ENCODE measurements at regions not wholly inside any gene's neighbourhood (a gene's known extent, or its start where the extent isn't known, plus 50 kb on each side); places are given as distances from the start of the nearest gene placed in this dataset.
"Not testable (repeated sequence)": the region's sequence is repeated elsewhere in the genome, so short reads cannot be mapped to it uniquely, and the experiment has no call there.

GRCh38 chr10:114708084-114708483 is 50.0 kb upstream of the ABLIM1 start:
- Mint-ChIP-seq H3K4me3 (no peak overlapping the region), H3K4me1 (ENCODE audit: low read depth) (no peaks in the 10 kb centered on the region), H3K27ac (no peak overlapping the region)

GRCh38 chr10:114708717-114709335 is 50.8 kb upstream of the ABLIM1 start:
- H3K9me3 Mint-ChIP-seq = no peaks in the 10 kb centered on the region
- no peaks in the 10 kb centered on the region for H3K36me3 Mint-ChIP-seq (ENCODE audit: low read depth)
- DNase-seq (ENCODE audit: low spot score) = no peak
- no peak overlapping the region for H3K4me3 Mint-ChIP-seq
- H3K27ac Mint-ChIP-seq = no peak overlapping the region
- H3K4me1 Mint-ChIP-seq (ENCODE audit: low read depth) = no peaks in the 10 kb centered on the region
- H3K27me3 Mint-ChIP-seq (ENCODE audit: low read depth) = peaks cover 29% of the 10 kb centered on the region

More at GRCh38 chr10:114708084-114708483, 50.0 kb upstream of the ABLIM1 start:
- DNase-seq (ENCODE audit: low spot score) = no peak
- peaks cover 25% of the 10 kb centered on the region for H3K27me3 Mint-ChIP-seq (ENCODE audit: low read depth)
- H3K9me3 Mint-ChIP-seq = no peaks in the 10 kb centered on the region
- no peaks in the 10 kb centered on the region for H3K36me3 Mint-ChIP-seq (ENCODE audit: low read depth)

DNA sequence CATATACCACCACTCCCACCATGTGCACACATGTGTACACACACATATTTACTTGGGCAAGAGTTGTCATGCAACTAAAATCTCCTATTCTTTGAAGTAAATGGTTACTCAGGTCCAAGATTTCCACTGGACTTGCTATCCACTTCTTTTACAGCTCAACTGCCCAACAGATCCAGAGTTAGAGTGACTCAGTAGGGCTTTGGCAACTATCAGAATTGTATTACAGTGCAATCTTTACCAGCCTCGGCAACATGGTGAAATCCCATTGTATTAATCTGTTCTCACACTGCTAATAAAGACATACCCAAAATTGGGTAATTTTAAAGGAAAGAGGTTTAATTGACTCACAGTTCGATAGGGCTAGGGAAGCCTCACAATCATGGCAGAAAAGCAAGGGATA is 51.9 kb upstream of the ABLIM1 start:
- Mint-ChIP-seq H3K4me3 (no peak overlapping the region), H3K36me3 (ENCODE audit: low read depth) (no peaks in the 10 kb centered on the region), H3K27me3 (ENCODE audit: low read depth) (peaks cover 32% of the 10 kb centered on the region), H3K4me1 (ENCODE audit: low read depth) (no peaks in the 10 kb centered on the region), H3K9me3 (no peaks in the 10 kb centered on the region), H3K27ac (no peak overlapping the region)
- DNase-seq (ENCODE audit: low spot score) = no peak

- H3K4me3 Mint-ChIP-seq = no peak overlapping the region
- no peaks in the 10 kb centered on the region for H3K4me1 Mint-ChIP-seq (ENCODE audit: low read depth)
- H3K27ac Mint-ChIP-seq = no peak overlapping the region
- H3K36me3 Mint-ChIP-seq (ENCODE audit: low read depth) = no peaks in the 10 kb centered on the region
- H3K27me3 Mint-ChIP-seq (ENCODE audit: low read depth) = peaks cover 42% of the 10 kb centered on the region
- no peaks in the 10 kb centered on the region for H3K9me3 Mint-ChIP-seq
- DNase-seq (ENCODE audit: low spot score) = no peak
Observed at GRCh38 chr10:114711176-114711868, 53.2 kb upstream of the ABLIM1 start.

DNA sequence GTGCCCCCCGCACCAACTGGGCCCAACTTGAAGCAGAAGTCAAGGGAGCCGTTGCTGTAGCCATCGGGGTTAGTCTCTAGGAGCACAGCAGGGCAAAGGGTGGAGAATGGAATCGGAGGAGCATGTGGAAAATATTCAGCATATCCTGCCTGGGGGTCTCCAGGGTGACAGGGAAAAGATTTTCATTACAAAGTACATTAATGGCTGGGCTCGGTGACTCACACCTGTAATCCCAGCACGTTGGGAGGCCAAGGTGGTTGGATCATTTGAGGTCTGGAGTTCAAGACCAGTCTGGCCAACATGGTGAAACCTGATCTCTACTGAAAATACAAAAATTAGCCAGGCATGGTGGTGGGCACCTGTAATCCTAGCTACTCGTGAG is 53.8 kb upstream of the ABLIM1 start:
- DNase-seq (ENCODE audit: low spot score) = no peak
- H3K9me3 Mint-ChIP-seq = no peaks in the 10 kb centered on the region
- H3K4me3 Mint-ChIP-seq = no peak overlapping the region
- H3K4me1 Mint-ChIP-seq (ENCODE audit: low read depth) = no peaks in the 10 kb centered on the region
- H3K36me3 Mint-ChIP-seq (ENCODE audit: low read depth) = no peaks in the 10 kb centered on the region
- peaks cover 42% of the 10 kb centered on the region for H3K27me3 Mint-ChIP-seq (ENCODE audit: low read depth)
- H3K27ac Mint-ChIP-seq = no peak overlapping the region

DNA sequence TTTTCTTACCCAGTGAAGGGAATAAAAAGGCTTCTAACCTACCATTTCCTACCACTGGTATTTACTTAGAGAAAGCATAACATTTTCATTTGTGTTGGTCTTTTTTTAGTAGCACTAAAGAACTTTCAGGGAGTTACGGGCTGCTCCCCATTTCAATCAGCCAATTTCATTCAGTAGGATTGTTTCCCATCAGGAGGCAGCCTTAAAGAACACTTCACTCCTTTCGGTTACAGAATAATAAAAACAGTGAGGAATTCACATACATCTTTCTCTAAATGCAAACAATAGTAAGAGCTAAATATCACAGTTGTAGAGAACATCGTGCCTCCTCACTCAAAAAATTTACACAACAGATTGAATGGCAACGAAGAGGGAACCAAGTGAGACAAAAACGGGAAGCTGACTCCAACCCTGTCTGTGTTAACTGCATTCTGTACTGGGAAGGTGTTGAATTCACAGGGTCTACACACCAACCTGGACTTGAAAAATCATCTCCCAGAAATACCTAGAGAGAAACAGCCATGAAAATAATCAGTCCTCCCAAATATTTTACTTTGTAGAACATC is 55.5 kb upstream of the ABLIM1 start:
- H3K4me1 Mint-ChIP-seq (ENCODE audit: low read depth) = no peaks in the 10 kb centered on the region
- DNase-seq (ENCODE audit: low spot score) = no peak
- H3K27me3 Mint-ChIP-seq (ENCODE audit: low read depth) = peaks cover 46% of the 10 kb centered on the region
- no peaks in the 10 kb centered on the region for H3K36me3 Mint-ChIP-seq (ENCODE audit: low read depth)
- no peaks in the 10 kb centered on the region for H3K9me3 Mint-ChIP-seq
- no peak overlapping the region for H3K4me3 Mint-ChIP-seq
- no peak overlapping the region for H3K27ac Mint-ChIP-seq

DNA sequence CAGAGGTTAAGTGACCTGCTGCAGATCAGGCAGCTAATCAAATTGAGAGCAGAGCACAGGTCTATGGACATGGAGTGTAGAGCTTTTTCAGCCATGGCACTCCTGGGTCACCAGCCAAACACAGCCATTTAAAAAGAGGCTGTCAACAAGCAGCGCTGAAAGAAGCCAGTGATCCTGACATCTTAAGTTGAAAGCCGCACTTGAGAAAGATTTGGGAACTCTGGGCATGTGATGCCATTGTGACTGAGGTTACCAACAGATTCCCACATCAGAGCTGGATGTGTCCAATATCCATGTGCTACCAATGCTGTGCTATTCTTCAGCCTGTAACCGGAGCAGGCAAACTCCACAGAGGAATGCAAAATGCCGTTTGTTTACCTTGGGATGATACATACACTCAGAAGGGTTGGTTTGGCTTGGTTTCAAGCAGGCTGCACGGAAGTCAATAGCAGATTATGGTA is 56.2 kb upstream of the ABLIM1 start:
- Mint-ChIP-seq H3K27me3 (ENCODE audit: low read depth) (peaks cover 46% of the 10 kb centered on the region), H3K4me1 (ENCODE audit: low read depth) (no peaks in the 10 kb centered on the region), H3K9me3 (no peaks in the 10 kb centered on the region), H3K4me3 (no peak overlapping the region), H3K27ac (no peak overlapping the region), H3K36me3 (ENCODE audit: low read depth) (no peaks in the 10 kb centered on the region)
- no peak for DNase-seq (ENCODE audit: low spot score)

GRCh38 chr10:114715171-114715670 is 57.1 kb upstream of the ABLIM1 start:
- peaks cover 43% of the 10 kb centered on the region for H3K27me3 Mint-ChIP-seq (ENCODE audit: low read depth)

DNA sequence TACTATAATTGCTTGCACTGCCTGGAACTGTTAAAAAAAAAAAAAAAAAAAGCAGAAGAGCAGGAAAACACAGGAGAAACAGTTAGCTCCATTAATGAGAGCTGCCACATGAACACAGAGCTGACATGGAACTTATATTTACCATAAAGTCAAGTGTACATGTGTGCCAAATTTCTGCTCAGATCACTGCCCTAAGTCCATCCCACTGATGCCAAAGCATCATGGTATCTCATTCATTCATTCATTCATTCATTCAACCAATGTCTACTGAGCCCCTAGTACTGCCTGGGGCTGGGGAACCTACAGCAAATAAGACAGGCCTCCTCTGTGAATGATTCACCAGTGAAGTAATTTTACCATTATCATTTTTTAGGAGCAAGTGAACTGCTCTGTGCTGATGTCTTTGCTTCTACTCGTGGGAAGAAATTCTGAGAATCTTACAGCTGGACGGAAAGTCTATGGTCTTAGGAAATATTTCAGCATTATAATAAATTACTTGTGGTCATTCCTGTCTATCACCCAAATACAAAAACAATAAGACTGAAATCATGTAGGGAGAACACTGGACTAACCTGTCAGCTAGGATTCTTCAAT is 58.8 kb upstream of the ABLIM1 start:
- peaks cover 48% of the 10 kb centered on the region for H3K27me3 Mint-ChIP-seq (ENCODE audit: low read depth)
- H3K4me3 Mint-ChIP-seq = no peak overlapping the region
- H3K36me3 Mint-ChIP-seq (ENCODE audit: low read depth) = no peaks in the 10 kb centered on the region
- no peaks in the 10 kb centered on the region for H3K4me1 Mint-ChIP-seq (ENCODE audit: low read depth)
- H3K9me3 Mint-ChIP-seq = no peaks in the 10 kb centered on the region
- no peak overlapping the region for H3K27ac Mint-ChIP-seq
- DNase-seq (ENCODE audit: low spot score) = no peak

More at GRCh38 chr10:114715171-114715670, 57.1 kb upstream of the ABLIM1 start:
- H3K9me3 Mint-ChIP-seq = no peaks in the 10 kb centered on the region
- H3K4me1 Mint-ChIP-seq (ENCODE audit: low read depth) = no peaks in the 10 kb centered on the region
- no peaks in the 10 kb centered on the region for H3K36me3 Mint-ChIP-seq (ENCODE audit: low read depth)
- DNase-seq (ENCODE audit: low spot score) = no peak
- H3K4me3 Mint-ChIP-seq = no peak overlapping the region
- H3K27ac Mint-ChIP-seq = no peak overlapping the region

DNA sequence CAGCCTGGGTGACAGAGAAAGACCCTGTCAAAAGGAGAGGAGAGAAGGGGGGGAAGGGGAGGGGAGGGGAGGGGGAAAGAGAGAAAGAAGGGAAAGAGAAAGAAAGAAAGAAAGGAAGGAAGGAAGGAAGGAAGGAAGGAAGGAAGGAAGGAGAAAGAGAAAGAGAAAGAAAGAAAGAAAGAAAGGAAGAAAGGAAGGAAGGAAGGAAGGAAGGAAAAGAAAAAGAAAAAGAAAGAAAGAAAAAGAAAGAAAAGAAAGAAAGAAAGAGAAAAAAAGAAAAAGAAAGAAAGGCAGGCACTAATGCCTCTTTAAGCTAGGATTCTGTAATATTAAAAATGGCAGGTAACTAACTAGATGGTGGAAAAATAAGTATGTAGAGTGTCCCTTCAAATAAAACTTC is 59.8 kb upstream of the ABLIM1 start:
- not testable (repeated sequence) for H3K4me3 Mint-ChIP-seq; DNase-seq (ENCODE audit: low spot score); H3K36me3 Mint-ChIP-seq (ENCODE audit: low read depth); H3K27ac Mint-ChIP-seq; H3K4me1 Mint-ChIP-seq (ENCODE audit: low read depth); H3K9me3 Mint-ChIP-seq
- peaks cover 44% of the 10 kb centered on the region for H3K27me3 Mint-ChIP-seq (ENCODE audit: low read depth)

DNA sequence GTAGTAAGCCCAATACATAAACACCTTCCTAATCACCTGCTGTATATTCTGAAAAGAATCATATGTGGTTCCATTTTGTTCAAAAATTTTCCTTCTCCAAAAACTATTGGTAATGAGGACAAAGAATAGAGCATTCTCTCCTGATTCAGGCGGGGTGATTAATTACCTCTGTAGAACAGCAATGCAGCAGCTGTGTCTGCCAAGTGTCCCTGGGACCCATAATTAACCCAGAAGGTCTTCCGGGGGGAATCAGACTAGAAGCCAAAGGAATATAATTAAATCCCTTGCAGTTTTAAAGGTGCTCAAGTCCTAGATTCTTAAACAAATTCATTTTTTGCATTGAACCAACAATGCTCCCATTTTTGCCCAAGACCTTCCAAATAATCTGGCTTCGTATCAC is 60.3 kb upstream of the ABLIM1 start:
- no peak overlapping the region for H3K4me3 Mint-ChIP-seq
- H3K36me3 Mint-ChIP-seq (ENCODE audit: low read depth) = no peaks in the 10 kb centered on the region
- DNase-seq (ENCODE audit: low spot score) = no peak
- H3K27ac Mint-ChIP-seq = no peak overlapping the region
- H3K9me3 Mint-ChIP-seq = no peaks in the 10 kb centered on the region
- no peaks in the 10 kb centered on the region for H3K4me1 Mint-ChIP-seq (ENCODE audit: low read depth)
- peaks cover 39% of the 10 kb centered on the region for H3K27me3 Mint-ChIP-seq (ENCODE audit: low read depth)

DNA sequence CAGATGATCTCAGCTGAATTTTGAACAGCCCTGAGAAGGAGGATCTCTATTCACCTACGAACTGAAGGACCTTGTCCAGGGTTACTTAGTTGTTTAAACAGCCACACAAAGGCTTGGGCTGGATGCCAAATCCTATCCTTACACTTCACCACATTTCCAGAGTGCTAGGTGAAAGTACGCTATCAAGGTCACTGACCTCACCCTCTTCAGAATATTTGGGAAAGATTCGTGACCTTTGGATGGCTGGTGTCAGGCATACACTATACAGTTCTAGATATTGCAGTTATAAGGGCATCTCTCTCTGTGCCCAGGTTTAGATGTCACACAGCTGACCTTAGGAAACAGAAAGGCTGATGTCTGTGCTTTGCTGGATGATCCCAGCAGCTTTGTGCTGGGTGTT is 61.2 kb upstream of the ABLIM1 start:
- Mint-ChIP-seq H3K4me3 (no peak overlapping the region), H3K4me1 (ENCODE audit: low read depth) (no peaks in the 10 kb centered on the region), H3K9me3 (no peaks in the 10 kb centered on the region), H3K27me3 (ENCODE audit: low read depth) (peaks cover 31% of the 10 kb centered on the region), H3K36me3 (ENCODE audit: low read depth) (no peaks in the 10 kb centered on the region), H3K27ac (no peak overlapping the region)
- DNase-seq (ENCODE audit: low spot score) = no peak

DNA sequence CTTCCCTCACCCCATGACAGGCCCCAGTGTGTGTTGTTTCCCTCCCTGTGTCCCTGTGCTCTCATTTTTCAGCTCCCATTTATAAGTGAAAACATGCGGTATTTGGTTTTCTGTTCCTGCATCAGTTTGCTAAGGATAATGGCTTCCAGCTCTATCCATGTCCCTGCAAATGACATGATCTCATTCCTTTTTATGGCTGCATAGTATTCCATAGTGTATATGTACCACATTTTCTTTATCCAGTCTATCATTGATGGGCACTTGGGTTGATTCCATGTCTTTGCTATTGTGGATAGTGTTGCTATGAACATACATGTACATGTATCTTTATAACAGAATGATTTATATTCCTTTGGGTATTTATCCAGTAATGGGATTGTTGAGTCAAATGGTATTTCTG is 61.9 kb upstream of the ABLIM1 start:
- not testable (repeated sequence) for H3K9me3 Mint-ChIP-seq
- peaks cover 32% of the 10 kb centered on the region for H3K27me3 Mint-ChIP-seq (ENCODE audit: low read depth)

DNA sequence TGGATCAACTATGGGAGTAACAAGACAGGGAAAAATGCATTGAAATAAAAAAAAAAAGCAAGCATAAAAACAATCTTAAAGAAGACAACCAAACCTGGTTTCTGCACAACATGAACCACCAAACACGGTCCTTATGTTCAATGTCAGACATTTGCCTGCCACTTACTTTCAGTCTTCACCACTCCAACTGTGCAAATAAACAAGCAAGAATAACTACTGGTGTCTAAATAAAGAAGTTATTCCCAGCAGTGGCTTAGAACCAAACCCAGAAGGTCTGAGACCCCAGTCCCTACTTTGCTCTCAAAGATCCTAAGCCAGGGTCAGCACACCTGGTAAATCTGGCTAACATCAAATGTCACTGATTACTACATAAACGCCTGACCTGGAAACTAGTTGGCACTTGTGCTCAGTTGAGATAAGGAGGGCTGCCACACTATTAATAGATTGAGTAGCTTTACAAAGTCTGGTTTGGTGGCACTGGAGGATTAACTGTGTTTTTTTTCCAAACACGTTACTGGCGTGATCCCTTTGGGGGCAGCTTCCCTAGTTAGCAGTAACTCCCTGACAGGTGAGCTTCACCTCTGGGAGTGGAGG is 62.7 kb upstream of the ABLIM1 start:
- Mint-ChIP-seq H3K4me1 (ENCODE audit: low read depth) (no peaks in the 10 kb centered on the region), H3K9me3 (no peaks in the 10 kb centered on the region), H3K27me3 (ENCODE audit: low read depth) (peaks cover 26% of the 10 kb centered on the region), H3K4me3 (no peak overlapping the region), H3K27ac (no peak overlapping the region), H3K36me3 (ENCODE audit: low read depth) (no peaks in the 10 kb centered on the region)
- no peak for DNase-seq (ENCODE audit: low spot score)

More for the DNA sequence above, 61.9 kb upstream of the ABLIM1 start:
- H3K27ac Mint-ChIP-seq; H3K4me1 Mint-ChIP-seq (ENCODE audit: low read depth); DNase-seq (ENCODE audit: low spot score); H3K36me3 Mint-ChIP-seq (ENCODE audit: low read depth); H3K4me3 Mint-ChIP-seq: not testable (repeated sequence)
